WTC11 (cell line): ENCODE measurements at regions not wholly inside any gene's neighbourhood (a gene's known extent, or its start where the extent isn't known, plus 50 kb on each side); places are given as distances from the start of the nearest gene placed in this dataset.

Experiments
- ATAC-seq: fragments of 200-7000 bp; cut with Tn5 transposase; 2 replicates; pipeline ENCODE4 v1.10.0; 2021; ENCODE audit warnings: mild to moderate bottlenecking, moderate library complexity
- CTCF ChIA-PET: fragments of 300-600 bp; sonication (Branson Sonifier 250); formaldehyde crosslinking; loops from one replicate; lab custom pipeline; 2021; ENCODE audit warnings: antibody characterized with exemption; lab: Charles Lee
- POLR2A ChIA-PET: fragments of 350-600 bp; sonication (Branson Sonifier 250); formaldehyde crosslinking; loops from one replicate; lab custom pipeline; 2021; ENCODE audit warnings: antibody characterized with exemption; lab: Charles Lee
- DNase-seq: peaks from one replicate; pipeline ENCODE4 v3.0.0; 2021; ENCODE audit warnings: low spot score
- H3K27ac Mint-ChIP-seq: 2 replicates; pipeline ENCODE4 v1.8.0; 2021; ENCODE audit warnings: mixed read lengths
- H3K27me3 Mint-ChIP-seq: 2 replicates; pipeline ENCODE4 v1.8.0; 2021; ENCODE audit warnings: low read depth, mild to moderate bottlenecking, moderate library complexity, mixed read lengths
- H3K36me3 Mint-ChIP-seq: 2 replicates; pipeline ENCODE4 v1.8.0; 2021; ENCODE audit warnings: mixed read lengths
- H3K4me1 Mint-ChIP-seq: 2 replicates; pipeline ENCODE4 v1.8.0; 2022; ENCODE audit warnings: mixed read lengths
- H3K4me3 Mint-ChIP-seq: 2 replicates; pipeline ENCODE4 v1.8.0; 2021; ENCODE audit warnings: mild to moderate bottlenecking, moderate library complexity, mixed read lengths
- H3K9me3 Mint-ChIP-seq: 2 replicates; pipeline ENCODE4 v1.8.0; 2021; ENCODE audit warnings: mixed read lengths
- ATF3 ChIP-seq: sonication (generic); formaldehyde crosslinking; conservative IDR thresholded peaks from 2 replicates; pipeline ENCODE4 v1.8.1; 2022; ENCODE audit warnings: mild to moderate bottlenecking, missing genetic modification reagents
- CTCF ChIP-seq: fragments of 200-600 bp; IDR thresholded peaks from 2 replicates; pipeline ENCODE4 v1.8.0; 2022; ENCODE audit warnings: antibody characterized with exemption
- FOXJ3 ChIP-seq: sonication (generic); formaldehyde crosslinking; IDR thresholded peaks from 2 replicates; pipeline ENCODE4 v1.9.0; 2021; ENCODE audit warnings: missing genetic modification reagents, mild to moderate bottlenecking, borderline replicate concordance
- FOXK1 ChIP-seq: sonication (generic); formaldehyde crosslinking; IDR thresholded peaks from 2 replicates; pipeline ENCODE4 v1.8.0; 2022; ENCODE audit warnings: mild to moderate bottlenecking, moderate library complexity, missing genetic modification reagents
- FOXP1 ChIP-seq: sonication (generic); formaldehyde crosslinking; IDR thresholded peaks from 2 replicates; pipeline ENCODE4 v1.8.0; 2022; ENCODE audit warnings: missing genetic modification reagents, mild to moderate bottlenecking, moderate library complexity, borderline replicate concordance
- JAZF1 ChIP-seq: fragments of 250-450 bp; sonication (Bioruptor Pico); IDR thresholded peaks from 2 replicates; pipeline ENCODE4 v1.9.0; 2021; ENCODE audit warnings: moderate library complexity, mild to moderate bottlenecking, inconsistent platforms
- MAX ChIP-seq: sonication (generic); formaldehyde crosslinking; IDR thresholded peaks from 2 replicates; pipeline ENCODE4 v1.8.0; 2022; ENCODE audit warnings: mild to moderate bottlenecking, missing genetic modification reagents
- NR1H2 ChIP-seq: sonication (generic); formaldehyde crosslinking; IDR thresholded peaks from 2 replicates; pipeline ENCODE4 v1.9.0; 2021; ENCODE audit warnings: mild to moderate bottlenecking, moderate library complexity, missing genetic modification reagents
- PRDM15 ChIP-seq: sonication (generic); formaldehyde crosslinking; IDR thresholded peaks from 2 replicates; pipeline ENCODE4 v1.8.0; 2022; ENCODE audit warnings: missing genetic modification reagents
- RELA ChIP-seq: sonication (generic); formaldehyde crosslinking; IDR thresholded peaks from 2 replicates; pipeline ENCODE4 v1.8.1; 2022; ENCODE audit warnings: missing genetic modification reagents, mild to moderate bottlenecking, borderline replicate concordance
- SMAD3 ChIP-seq: sonication (generic); formaldehyde crosslinking; IDR thresholded peaks from 2 replicates; pipeline ENCODE4 v1.8.0; 2022; ENCODE audit warnings: missing genetic modification reagents, mild to moderate bottlenecking, borderline replicate concordance
- TEAD4 ChIP-seq: sonication (generic); formaldehyde crosslinking; IDR thresholded peaks from 2 replicates; pipeline ENCODE4 v1.8.0; 2022; ENCODE audit warnings: mild to moderate bottlenecking, missing genetic modification reagents
- USF1 ChIP-seq: sonication (generic); formaldehyde crosslinking; IDR thresholded peaks from 2 replicates; pipeline ENCODE4 v1.8.0; 2022; ENCODE audit warnings: mild to moderate bottlenecking, missing genetic modification reagents
- ZBTB21 ChIP-seq: sonication (generic); formaldehyde crosslinking; IDR thresholded peaks from 2 replicates; pipeline ENCODE4 v1.8.1; 2023; ENCODE audit warnings: mild to moderate bottlenecking, missing genetic modification reagents, borderline replicate concordance
- ZMAT4 ChIP-seq: fragments of 250-450 bp; sonication (Bioruptor Pico); IDR thresholded peaks from 2 replicates; pipeline ENCODE4 v1.9.0; 2021; ENCODE audit warnings: mild to moderate bottlenecking
- ZNF317 ChIP-seq: sonication (generic); formaldehyde crosslinking; IDR thresholded peaks from 2 replicates; pipeline ENCODE4 v1.8.1; 2023; ENCODE audit warnings: low read depth, mild to moderate bottlenecking, moderate library complexity, missing genetic modification reagents, borderline replicate concordance
- ZNF416 ChIP-seq: fragments of 250-450 bp; sonication (Bioruptor Pico); IDR thresholded peaks from 2 replicates; pipeline ENCODE4 v1.9.0; 2021; ENCODE audit warnings: mild to moderate bottlenecking, inconsistent platforms
- TF ChIP-seq, protein P1 (sequence below): fragments of 250-450 bp; sonication (Bioruptor Pico); IDR thresholded peaks from 2 replicates; pipeline ENCODE4 v1.9.0; 2021; ENCODE audit warnings: mild to moderate bottlenecking, borderline replicate concordance
- TF ChIP-seq, protein P2 (sequence below): sonication (generic); formaldehyde crosslinking; IDR thresholded peaks from 2 replicates; pipeline ENCODE4 v1.8.0; 2023; ENCODE audit warnings: missing genetic modification reagents

DNA sequence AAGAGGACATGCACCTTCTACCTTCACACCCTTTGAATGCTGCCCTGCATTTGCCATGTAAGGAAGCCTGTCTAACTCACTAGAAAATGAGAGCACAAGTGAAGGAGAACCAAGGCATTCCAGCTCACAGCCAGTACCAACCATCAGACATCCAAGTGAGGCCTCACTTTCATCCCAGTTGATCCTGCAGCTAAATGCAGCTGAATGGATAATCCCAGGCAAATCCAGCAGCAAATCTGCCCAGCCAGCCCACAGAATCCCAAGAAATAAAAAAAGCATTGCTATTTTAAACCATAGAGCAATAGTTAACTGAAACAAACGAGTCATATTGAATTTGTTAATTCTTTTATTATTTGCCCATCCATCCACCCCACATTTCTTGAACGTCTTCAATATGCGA is 112.5 kb downstream of the C4orf33 start:
- no peak for TF ChIP-seq ZNF416 (CRISPR knock-in tag)
- no peak for TF ChIP-seq NR1H2 (CRISPR knock-in tag)
- no peak for TF ChIP-seq MAX (CRISPR knock-in tag)
- TF ChIP-seq JAZF1 (CRISPR knock-in tag): no peak
- no peak for TF ChIP-seq PRDM15 (CRISPR knock-in tag)
- no peak for TF ChIP-seq ZBTB21 (CRISPR knock-in tag)
- TF ChIP-seq, protein P1, sequence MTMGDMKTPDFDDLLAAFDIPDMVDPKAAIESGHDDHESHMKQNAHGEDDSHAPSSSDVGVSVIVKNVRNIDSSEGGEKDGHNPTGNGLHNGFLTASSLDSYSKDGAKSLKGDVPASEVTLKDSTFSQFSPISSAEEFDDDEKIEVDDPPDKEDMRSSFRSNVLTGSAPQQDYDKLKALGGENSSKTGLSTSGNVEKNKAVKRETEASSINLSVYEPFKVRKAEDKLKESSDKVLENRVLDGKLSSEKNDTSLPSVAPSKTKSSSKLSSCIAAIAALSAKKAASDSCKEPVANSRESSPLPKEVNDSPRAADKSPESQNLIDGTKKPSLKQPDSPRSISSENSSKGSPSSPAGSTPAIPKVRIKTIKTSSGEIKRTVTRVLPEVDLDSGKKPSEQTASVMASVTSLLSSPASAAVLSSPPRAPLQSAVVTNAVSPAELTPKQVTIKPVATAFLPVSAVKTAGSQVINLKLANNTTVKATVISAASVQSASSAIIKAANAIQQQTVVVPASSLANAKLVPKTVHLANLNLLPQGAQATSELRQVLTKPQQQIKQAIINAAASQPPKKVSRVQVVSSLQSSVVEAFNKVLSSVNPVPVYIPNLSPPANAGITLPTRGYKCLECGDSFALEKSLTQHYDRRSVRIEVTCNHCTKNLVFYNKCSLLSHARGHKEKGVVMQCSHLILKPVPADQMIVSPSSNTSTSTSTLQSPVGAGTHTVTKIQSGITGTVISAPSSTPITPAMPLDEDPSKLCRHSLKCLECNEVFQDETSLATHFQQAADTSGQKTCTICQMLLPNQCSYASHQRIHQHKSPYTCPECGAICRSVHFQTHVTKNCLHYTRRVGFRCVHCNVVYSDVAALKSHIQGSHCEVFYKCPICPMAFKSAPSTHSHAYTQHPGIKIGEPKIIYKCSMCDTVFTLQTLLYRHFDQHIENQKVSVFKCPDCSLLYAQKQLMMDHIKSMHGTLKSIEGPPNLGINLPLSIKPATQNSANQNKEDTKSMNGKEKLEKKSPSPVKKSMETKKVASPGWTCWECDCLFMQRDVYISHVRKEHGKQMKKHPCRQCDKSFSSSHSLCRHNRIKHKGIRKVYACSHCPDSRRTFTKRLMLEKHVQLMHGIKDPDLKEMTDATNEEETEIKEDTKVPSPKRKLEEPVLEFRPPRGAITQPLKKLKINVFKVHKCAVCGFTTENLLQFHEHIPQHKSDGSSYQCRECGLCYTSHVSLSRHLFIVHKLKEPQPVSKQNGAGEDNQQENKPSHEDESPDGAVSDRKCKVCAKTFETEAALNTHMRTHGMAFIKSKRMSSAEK: no peak
- no peak for TF ChIP-seq ZMAT4 (CRISPR knock-in tag)
- TF ChIP-seq FOXK1 (CRISPR knock-in tag): no peak
- no peak for TF ChIP-seq CTCF
- TF ChIP-seq FOXJ3 (CRISPR knock-in tag): no peak
- no peak for TF ChIP-seq SMAD3 (CRISPR knock-in tag)
- no peak for TF ChIP-seq ATF3 (CRISPR knock-in tag)
- H3K36me3 Mint-ChIP-seq: no peaks in the 10 kb centered on the region
- DNase-seq (no peak), ATAC-seq (no peak)
- no peaks in the 10 kb centered on the region for H3K27me3 Mint-ChIP-seq
- no peak overlapping the region for H3K4me3 Mint-ChIP-seq
- peaks cover 16% of the 10 kb centered on the region for H3K4me1 Mint-ChIP-seq
- H3K9me3 Mint-ChIP-seq: no peaks in the 10 kb centered on the region
- CTCF ChIA-PET: no interaction called here
- no peak overlapping the region for H3K27ac Mint-ChIP-seq
- POLR2A ChIA-PET: no interaction called here

- Mint-ChIP-seq H3K4me1 (no peaks in the 10 kb centered on the region), H3K27me3 (no peaks in the 10 kb centered on the region), H3K9me3 (no peaks in the 10 kb centered on the region), H3K4me3 (no peak overlapping the region), H3K27ac (no peak overlapping the region), H3K36me3 (no peaks in the 10 kb centered on the region)
- CTCF ChIA-PET: no interaction called here
- DNase-seq: no peak
- POLR2A ChIA-PET: no interaction called here
- no peak for ATAC-seq
- no peak for TF ChIP-seq USF1 (CRISPR knock-in tag)
- TF ChIP-seq FOXP1 (CRISPR knock-in tag): no peak
- TF ChIP-seq RELA (CRISPR knock-in tag): no peak
- TF ChIP-seq, protein P2, sequence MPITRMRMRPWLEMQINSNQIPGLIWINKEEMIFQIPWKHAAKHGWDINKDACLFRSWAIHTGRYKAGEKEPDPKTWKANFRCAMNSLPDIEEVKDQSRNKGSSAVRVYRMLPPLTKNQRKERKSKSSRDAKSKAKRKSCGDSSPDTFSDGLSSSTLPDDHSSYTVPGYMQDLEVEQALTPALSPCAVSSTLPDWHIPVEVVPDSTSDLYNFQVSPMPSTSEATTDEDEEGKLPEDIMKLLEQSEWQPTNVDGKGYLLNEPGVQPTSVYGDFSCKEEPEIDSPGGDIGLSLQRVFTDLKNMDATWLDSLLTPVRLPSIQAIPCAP: no peak
- TF ChIP-seq FOXK1 (CRISPR knock-in tag): no peak
- TF ChIP-seq TEAD4 (CRISPR knock-in tag): no peak
- no peak for TF ChIP-seq CTCF
- no peak for TF ChIP-seq ZNF317 (CRISPR knock-in tag)
These were observed 117.7 kb downstream of the C4orf33 start for GRCh38 chr4:129213692-129214091.
